LNCAP (cell line): ENCODE measurements at regions not wholly inside any gene's neighbourhood (a gene's known extent, or its start where the extent isn't known, plus 50 kb on each side); places are given as distances from the start of the nearest gene placed in this dataset.
A peak's percentile ranks its signal among the peaks of the same experiment; 100 is the strongest.

Source experiments
- CTCF ChIP-seq: fragments of 450-650 bp; IDR thresholded peaks from 2 replicates; pipeline ENCODE4 v1.5.1; 2017; ENCODE audit warnings: mild to moderate bottlenecking

DNA sequence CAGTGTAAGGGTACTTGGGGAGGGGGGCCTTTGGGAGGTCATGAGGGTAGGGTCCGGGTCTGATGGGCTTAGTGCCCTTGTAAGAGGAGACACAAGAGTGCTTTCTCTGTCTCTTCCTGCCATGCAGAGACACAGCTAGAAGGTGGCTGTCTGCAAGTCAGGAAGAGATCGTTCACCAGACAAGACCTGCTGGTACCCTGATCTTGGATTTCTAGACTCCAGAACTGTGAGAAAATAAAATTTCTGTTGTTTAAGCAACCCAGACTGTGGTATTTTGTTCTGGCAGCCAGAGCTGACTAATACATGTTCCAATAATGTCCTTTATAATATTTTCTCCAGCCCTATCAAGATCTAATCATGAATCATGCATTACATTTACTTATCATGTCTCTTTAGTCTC is 130.0 kb upstream of the VEPH1 start:
- no peak for TF ChIP-seq CTCF

GRCh38 chr3:157632075-157632474 is 128.9 kb upstream of the VEPH1 start:
- TF ChIP-seq CTCF: no peak

DNA sequence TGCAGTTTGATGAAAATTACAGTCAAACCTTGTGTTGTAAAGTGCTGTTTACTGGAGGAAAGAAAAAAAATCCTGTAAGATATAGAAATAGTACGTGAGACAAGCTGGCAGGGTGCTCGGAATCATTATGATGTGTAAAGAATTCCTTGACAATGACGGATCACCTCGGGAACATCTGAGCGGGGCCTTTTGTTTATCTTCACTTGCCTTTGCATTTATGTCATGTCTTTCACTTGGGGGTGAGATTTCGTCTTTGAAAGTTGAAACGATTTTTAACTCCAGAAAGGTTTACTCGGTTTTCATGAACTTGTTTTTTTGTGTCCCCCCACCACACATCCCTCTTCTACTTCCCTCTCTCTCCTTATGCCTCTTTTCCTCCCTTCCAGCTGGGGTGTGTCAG is 128.3 kb upstream of the VEPH1 start:
- TF ChIP-seq CTCF: no peak

- no peak for TF ChIP-seq CTCF
Observed at GRCh38 chr3:157626817-157627216, 123.6 kb upstream of the VEPH1 start.

- TF ChIP-seq CTCF: no peak
Observed at GRCh38 chr3:157624801-157625200, 121.6 kb upstream of the VEPH1 start.

DNA sequence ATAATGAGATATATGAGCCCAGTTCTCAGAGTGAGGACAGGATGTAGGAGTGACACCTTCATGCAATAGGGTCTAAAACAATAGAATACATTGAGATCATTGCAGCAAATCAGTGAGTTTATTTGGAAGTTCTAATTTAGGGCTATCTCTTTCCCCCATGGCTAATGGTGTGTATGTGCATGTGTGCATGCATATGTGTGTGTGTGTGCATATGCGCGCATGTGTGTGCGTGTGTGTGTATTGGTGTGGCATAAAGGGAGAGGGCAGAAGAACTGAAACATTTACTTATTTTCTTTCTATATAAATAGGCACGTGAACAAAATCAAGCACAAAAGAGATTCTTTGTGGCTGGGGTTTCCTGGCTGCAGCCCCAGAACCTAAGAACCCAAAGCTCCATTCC is 115.7 kb upstream of the VEPH1 start:
- TF ChIP-seq CTCF: no peak

DNA sequence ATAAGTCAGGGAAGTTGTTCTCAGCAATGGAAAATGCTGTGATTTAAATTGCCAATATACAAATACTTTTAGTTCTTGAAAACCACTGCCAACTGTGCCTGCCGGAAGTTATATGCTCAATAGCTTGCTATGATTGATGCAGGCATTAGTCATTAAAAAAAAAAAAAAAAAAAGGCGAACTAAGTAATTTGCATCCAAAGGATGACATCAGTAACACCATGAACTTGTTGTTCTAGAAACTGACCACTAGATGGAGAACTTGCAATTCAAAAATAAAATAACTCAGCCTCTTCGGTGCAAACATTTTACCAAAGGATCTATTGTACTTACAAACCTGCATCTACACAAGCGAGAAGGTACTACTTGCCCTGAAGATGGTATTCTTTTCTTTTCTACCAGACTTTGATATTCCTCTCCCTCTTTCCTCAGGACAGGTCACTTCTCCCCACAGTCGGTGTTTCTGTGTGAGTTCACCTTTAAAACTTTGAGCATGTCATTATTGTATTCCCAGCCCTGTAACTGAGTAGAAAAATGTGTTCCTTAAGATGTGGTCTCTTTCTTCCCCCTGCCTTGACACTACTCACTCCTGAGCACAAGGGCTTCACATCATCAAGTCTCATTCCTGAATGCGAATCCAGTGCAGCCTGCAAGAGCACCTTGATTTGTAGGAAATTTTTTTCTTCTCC is 115.0 kb upstream of the VEPH1 start:
- peak; percentile 69 for TF ChIP-seq CTCF

DNA sequence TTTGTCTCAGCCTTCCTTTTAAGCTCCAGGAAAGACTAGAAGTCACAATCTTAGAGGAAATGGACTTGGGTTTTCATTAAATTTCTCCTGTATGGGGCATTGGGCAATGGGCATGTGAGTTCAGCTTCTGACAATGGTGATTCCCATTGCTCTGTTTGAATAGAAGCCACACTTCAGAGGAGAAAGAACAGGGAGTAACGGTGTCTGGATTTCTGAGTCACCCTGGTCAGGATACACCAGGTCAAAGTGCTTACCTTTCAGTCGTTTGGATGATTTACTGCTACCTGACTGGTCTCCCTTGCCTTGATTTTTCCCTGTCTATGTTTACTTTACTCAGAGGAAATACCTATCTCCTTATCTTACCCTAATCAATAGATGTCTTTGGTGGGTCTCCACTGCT is 111.7 kb upstream of the VEPH1 start:
- TF ChIP-seq CTCF: no peak
